ENCODE measurements at regions not wholly inside any gene's neighbourhood (a gene's known extent, or its start where the extent isn't known, plus 50 kb on each side); places are given as distances from the start of the nearest gene placed in this dataset.

GRCh38 chr7:106778656-106779250 lies 86.3 kb upstream of the PIK3CG start:
- no peaks in the 10 kb centered on the region for H3K4me1 ChIP-seq
- H3K9me3 ChIP-seq = no peaks in the 10 kb centered on the region
- TF ChIP-seq POLR2AphosphoS5 (IDR thresholded peaks at IDR 0.05) = no peak
- TF ChIP-seq EP300 (IDR thresholded peaks at IDR 0.05) = no peak
- no peak for TF ChIP-seq CTCF (IDR thresholded peaks at IDR 0.05)
- TF ChIP-seq POLR2A (IDR thresholded peaks at IDR 0.05) = no peak
- H3K27me3 ChIP-seq = no peaks in the 10 kb centered on the region
- H3K36me3 ChIP-seq = no peaks in the 10 kb centered on the region
- no peak overlapping the region for H3K27ac ChIP-seq
- WGBS = 85% methylated on average over 2 of the region's 2 CpGs
- H3K4me3 ChIP-seq = no peak overlapping the region
- DNase-seq (ENCODE audit: low spot score in 2 of 2) = no peak

GRCh38 chr7:106779877-106780276 lies 85.2 kb upstream of the PIK3CG start:
- WGBS = 100% methylated on average over 3 of the region's 4 CpGs
- no peaks in the 10 kb centered on the region for H3K4me1 ChIP-seq
- no peaks in the 10 kb centered on the region for H3K27me3 ChIP-seq
- H3K36me3 ChIP-seq = no peaks in the 10 kb centered on the region
- no peak for TF ChIP-seq CTCF (IDR thresholded peaks at IDR 0.05)
- TF ChIP-seq POLR2AphosphoS5 (IDR thresholded peaks at IDR 0.05) = no peak
- TF ChIP-seq EP300 (IDR thresholded peaks at IDR 0.05) = no peak
- no peak for TF ChIP-seq POLR2A (IDR thresholded peaks at IDR 0.05)
- DNase-seq (ENCODE audit: low spot score in 2 of 2) = no peak
- no peaks in the 10 kb centered on the region for H3K9me3 ChIP-seq
- no peak overlapping the region for H3K27ac ChIP-seq
- H3K4me3 ChIP-seq = no peak overlapping the region

GRCh38 chr7:106781007-106781406 lies 84.1 kb upstream of the PIK3CG start:
- TF ChIP-seq POLR2A (IDR thresholded peaks at IDR 0.05) (no peak), CTCF (IDR thresholded peaks at IDR 0.05) (no peak), POLR2AphosphoS5 (IDR thresholded peaks at IDR 0.05) (no peak), EP300 (IDR thresholded peaks at IDR 0.05) (no peak)
- Histone ChIP-seq H3K27ac (no peak overlapping the region), H3K36me3 (no peaks in the 10 kb centered on the region), H3K27me3 (no peaks in the 10 kb centered on the region), H3K4me3 (no peak overlapping the region), H3K4me1 (no peaks in the 10 kb centered on the region), H3K9me3 (no peaks in the 10 kb centered on the region)
- WGBS = 95% methylated on average over 2 of the region's 2 CpGs
- no peak for DNase-seq (ENCODE audit: low spot score in 2 of 2)

- Histone ChIP-seq H3K4me1 (no peaks in the 10 kb centered on the region), H3K27ac (no peak overlapping the region), H3K4me3 (no peak overlapping the region), H3K27me3 (no peaks in the 10 kb centered on the region), H3K36me3 (no peaks in the 10 kb centered on the region), H3K9me3 (no peaks in the 10 kb centered on the region)
- no peak for TF ChIP-seq CTCF (IDR thresholded peaks at IDR 0.05)
- TF ChIP-seq EP300 (IDR thresholded peaks at IDR 0.05) = no peak
- TF ChIP-seq POLR2A (IDR thresholded peaks at IDR 0.05) = no peak
- no peak for TF ChIP-seq POLR2AphosphoS5 (IDR thresholded peaks at IDR 0.05)
- no peak for DNase-seq (ENCODE audit: low spot score in 2 of 2)
- WGBS = 0% methylated on average over 1 of the region's 1 CpG
Observed at GRCh38 chr7:106781828-106782544, 83.1 kb upstream of the PIK3CG start.

GRCh38 chr7:106783286-106783685 lies 81.8 kb upstream of the PIK3CG start:
- no peak overlapping the region for H3K4me3 ChIP-seq
- no peaks in the 10 kb centered on the region for H3K4me1 ChIP-seq
- no peaks in the 10 kb centered on the region for H3K27me3 ChIP-seq
- H3K9me3 ChIP-seq = no peaks in the 10 kb centered on the region
- H3K36me3 ChIP-seq = no peaks in the 10 kb centered on the region
- WGBS = 83% methylated on average over 1 of the region's 1 CpG
- DNase-seq (ENCODE audit: low spot score in 2 of 2) = no peak
- H3K27ac ChIP-seq = no peak overlapping the region
- TF ChIP-seq EP300 (IDR thresholded peaks at IDR 0.05) (no peak), POLR2AphosphoS5 (IDR thresholded peaks at IDR 0.05) (no peak), CTCF (IDR thresholded peaks at IDR 0.05) (no peak), POLR2A (IDR thresholded peaks at IDR 0.05) (no peak)

Measured in suprapubic skin (tissue), 4 donors.